Erythroblast (primary cell): ENCODE measurements at regions not wholly inside any gene's neighbourhood (a gene's known extent, or its start where the extent isn't known, plus 50 kb on each side); places are given as distances from the start of the nearest gene placed in this dataset.
"Not testable (repeated sequence)": the region's sequence is repeated elsewhere in the genome, so short reads cannot be mapped to it uniquely, and the experiment has no call there.

Experiments
- DNase-seq, 2 experiments: peaks; one replicate each; lab custom pipeline; 2025; lab: John Stamatoyannopoulos, UW
- GATA1 ChIP-seq: IDR thresholded peaks from 2 replicates; pipeline ENCODE4 v1.6.1; 2011; ENCODE audit warnings: low read depth, mild to moderate bottlenecking, control low read depth, low read length, moderate library complexity
- POLR2A ChIP-seq: IDR thresholded peaks from 2 replicates; pipeline ENCODE4 v1.6.1; 2011; ENCODE audit warnings: mild to moderate bottlenecking, low read length

- no peak for DNase-seq
- TF ChIP-seq POLR2A = no peak
- no peak for TF ChIP-seq GATA1
Measured at GRCh38 chr5:84494453-84494852, 109.8 kb upstream of the EDIL3 start.

- TF ChIP-seq POLR2A (no peak), GATA1 (no peak)
- DNase-seq = no peak
Measured at GRCh38 chr5:84487963-84488362, 103.3 kb upstream of the EDIL3 start.

GRCh38 chr5:84480873-84481637 lies 96.4 kb upstream of the EDIL3 start:
- TF ChIP-seq GATA1 = no peak
- no peak for TF ChIP-seq POLR2A
- DNase-seq = no peak

GRCh38 chr5:84478603-84479002 lies 93.9 kb upstream of the EDIL3 start:
- DNase-seq = no peak
- no peak for TF ChIP-seq GATA1
- no peak for TF ChIP-seq POLR2A

- TF ChIP-seq POLR2A (no peak), GATA1 (no peak)
- DNase-seq = no peak
Measured at GRCh38 chr5:84477485-84477884, 92.8 kb upstream of the EDIL3 start.

GRCh38 chr5:84474126-84474525 lies 89.4 kb upstream of the EDIL3 start:
- no peak for DNase-seq
- TF ChIP-seq POLR2A (no peak), GATA1 (no peak)

GRCh38 chr5:84453405-84453804 lies 68.7 kb upstream of the EDIL3 start:
- DNase-seq = no peak
- TF ChIP-seq POLR2A = no peak
- TF ChIP-seq GATA1 = no peak

GRCh38 chr5:84450617-84451414 lies 66.1 kb upstream of the EDIL3 start:
- DNase-seq = no peak
- TF ChIP-seq POLR2A (no peak), GATA1 (no peak)

GRCh38 chr5:84445049-84445685 lies 60.5 kb upstream of the EDIL3 start:
- DNase-seq = no peak
- no peak for TF ChIP-seq GATA1
- TF ChIP-seq POLR2A = no peak

- no peak for DNase-seq
- no peak for TF ChIP-seq POLR2A
- TF ChIP-seq GATA1 = no peak
Measured at GRCh38 chr5:84438456-84438855, 53.8 kb upstream of the EDIL3 start.

- DNase-seq = no peak
- no peak for TF ChIP-seq GATA1
Measured at GRCh38 chr5:84437673-84438315, 53.1 kb upstream of the EDIL3 start.

- TF ChIP-seq GATA1 = no peak
- no peak for TF ChIP-seq POLR2A
- no peak for DNase-seq
Measured at GRCh38 chr5:84436866-84437265, 52.2 kb upstream of the EDIL3 start.

- DNase-seq = not testable (repeated sequence)
Measured at GRCh38 chr5:84435861-84436346, 51.2 kb upstream of the EDIL3 start.
